ENCODE measurements at regions not wholly inside any gene's neighbourhood (a gene's known extent, or its start where the extent isn't known, plus 50 kb on each side); places are given as distances from the start of the nearest gene placed in this dataset.

DNA sequence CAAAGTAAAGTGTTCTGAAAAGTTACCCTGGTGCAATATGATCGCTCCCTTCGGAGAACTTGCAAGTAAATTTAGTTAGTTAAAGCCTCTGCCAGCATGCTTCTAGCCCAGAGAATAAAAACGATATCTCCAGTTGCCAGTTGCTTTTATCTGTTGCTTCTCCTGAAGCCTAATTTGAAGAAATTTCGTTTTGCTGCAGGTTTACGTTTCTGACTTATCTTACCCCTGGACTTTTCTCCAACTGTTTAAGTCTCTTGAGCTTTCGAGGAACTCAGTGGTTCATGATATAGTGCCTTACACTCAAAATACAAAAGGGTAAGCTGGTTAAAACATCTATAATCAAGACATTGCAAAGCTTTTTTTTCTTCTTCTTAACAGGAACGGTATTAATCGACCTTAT, 131.1 kb downstream of the FAM161A start:
- in situ Hi-C loops (cut with HindIII; ENCODE audit: low sequenced_read_pairs): no loop called here

DNA sequence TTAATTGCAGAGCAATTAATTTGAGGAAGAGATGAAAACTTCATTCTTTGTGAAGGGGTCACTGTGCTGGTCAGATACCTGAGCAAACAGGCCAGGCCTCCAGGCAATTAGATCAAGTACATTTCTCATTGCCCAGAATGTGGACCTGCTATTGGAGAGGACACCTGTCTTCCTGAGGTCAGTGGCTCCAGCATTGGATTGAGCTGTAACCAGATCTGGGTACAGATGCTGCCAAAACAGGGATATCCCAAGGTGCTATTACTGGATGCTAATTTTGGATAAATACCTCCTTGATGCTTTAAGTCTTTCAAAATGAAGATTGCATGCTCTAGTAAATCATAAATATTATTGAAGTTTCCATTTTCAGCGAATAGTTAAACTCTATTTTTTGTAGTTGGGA, 131.5 kb downstream of the FAM161A start:
- in situ Hi-C loops (cut with HindIII; ENCODE audit: low sequenced_read_pairs): no loop called here

DNA sequence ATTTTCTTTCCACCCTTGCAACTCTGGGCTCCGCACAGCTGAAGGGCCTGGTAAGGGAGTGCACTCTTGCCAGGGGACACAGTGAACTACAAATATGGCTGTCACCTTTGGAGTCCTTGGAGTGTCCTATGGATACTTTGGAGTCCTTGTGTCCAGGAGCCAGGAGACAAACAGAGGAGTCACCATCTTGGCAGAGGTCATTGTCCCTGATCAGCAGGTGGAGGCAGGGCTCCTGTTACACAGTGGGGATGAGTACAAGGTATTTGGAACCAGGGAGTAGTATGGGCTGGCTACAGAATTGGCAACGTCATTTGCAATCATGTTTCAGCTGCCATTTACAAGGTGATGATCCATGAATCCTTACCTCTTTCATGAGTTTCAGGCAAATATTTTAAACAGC, 132.5 kb downstream of the FAM161A start:
- in situ Hi-C loops (cut with HindIII; ENCODE audit: low sequenced_read_pairs): no loop called here

DNA sequence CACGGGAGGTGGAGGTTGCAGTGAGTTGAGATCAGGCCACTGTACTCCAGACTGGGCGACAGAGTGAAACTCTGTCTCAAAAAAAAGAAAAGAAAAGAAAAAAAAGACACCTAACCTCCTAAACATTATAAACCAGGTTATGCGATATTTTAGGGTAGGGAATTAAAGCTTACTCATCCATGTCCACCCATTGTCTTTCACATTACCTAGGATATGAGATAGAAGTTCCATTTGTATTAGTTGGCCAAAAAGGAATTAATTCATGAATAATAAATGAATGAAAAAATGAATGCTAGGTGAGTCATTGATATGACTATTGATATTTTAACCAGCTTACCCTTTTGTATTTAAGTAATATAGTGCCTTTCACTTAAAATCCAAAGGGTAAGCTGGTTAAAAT, 132.9 kb downstream of the FAM161A start:
- in situ Hi-C loops (cut with HindIII; ENCODE audit: low sequenced_read_pairs): no loop called here

DNA sequence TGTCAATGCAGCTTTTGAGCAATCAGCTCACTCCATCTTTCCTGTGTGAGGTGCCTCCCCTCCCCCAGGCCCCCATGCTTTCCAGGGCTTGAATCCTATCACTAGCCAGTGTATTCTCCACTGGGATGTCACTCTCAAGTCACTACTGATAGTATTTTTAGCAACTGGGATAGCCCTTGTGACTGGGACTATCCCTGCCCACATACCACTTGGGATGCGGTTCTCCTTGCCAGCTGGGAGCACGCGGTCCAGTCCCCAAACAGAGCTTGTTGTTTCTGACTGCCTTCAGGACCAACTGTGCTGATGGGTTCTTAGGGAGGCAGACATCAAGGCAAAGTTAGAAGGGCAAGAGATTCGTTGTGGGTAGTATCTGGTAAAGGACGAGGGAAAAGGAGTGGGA, 134.9 kb downstream of the FAM161A start:
- in situ Hi-C loops (cut with HindIII; ENCODE audit: low sequenced_read_pairs): no loop called here

DNA sequence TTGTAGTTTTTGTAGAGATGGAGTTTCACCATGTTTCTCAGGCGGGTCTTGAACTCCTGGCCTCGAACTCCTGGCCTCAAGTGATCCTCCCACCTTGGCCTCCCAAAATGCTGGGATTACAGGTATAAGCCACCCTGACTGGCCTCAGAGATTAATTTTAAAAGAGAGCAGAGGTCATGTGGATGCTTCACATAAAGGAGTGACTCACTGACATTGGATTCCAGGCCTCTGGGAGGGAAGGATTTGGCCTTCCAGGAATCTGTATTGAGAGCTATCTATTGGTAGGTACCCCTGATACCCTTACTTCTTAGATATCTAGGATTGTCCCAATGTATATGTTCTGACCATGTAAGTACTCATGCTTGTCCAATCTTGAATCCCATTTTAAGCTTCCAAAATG, 138.4 kb downstream of the FAM161A start:
- in situ Hi-C loops (cut with HindIII; ENCODE audit: low sequenced_read_pairs): no loop called here

DNA sequence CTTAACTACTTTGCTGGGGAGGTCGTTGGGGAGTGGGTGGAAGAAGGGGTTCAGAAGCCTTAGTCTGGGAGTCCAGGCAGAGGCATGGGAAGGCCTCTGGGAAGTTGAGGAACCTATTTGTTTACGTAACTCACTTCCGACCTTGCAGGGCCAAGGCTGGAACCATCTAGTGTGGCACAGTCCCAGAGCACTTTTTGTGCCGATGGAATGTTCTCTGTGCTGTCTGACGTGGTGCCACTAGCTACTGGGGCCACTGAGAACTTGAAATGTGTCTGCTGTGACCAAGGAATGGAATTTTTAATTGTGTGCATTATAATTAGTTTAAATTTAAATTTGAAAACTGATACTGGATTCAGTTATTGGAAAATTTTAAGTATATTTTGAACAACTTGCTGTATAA, 139.7 kb downstream of the FAM161A start:
- in situ Hi-C loops (cut with HindIII; ENCODE audit: low sequenced_read_pairs): no loop called here

DNA sequence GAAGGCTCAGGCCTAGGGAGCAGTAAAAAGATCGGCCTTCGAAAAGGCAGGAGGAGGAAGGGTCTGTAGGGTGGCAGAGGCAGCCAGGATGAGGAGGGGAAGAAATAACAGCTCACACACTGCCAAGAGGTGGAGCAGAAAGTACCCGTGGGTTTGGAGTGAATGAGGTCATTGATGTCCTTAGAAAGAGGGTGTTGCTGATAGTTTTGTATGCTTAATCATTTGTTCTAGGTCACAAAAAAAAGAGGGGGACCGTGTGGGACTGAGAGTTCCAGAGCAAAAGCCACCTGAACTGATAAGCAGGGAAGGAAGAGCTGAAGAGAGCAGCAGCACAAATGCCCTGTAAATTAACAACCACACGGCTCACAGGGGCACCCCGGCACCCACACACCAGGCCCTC, 140.4 kb downstream of the FAM161A start:
- in situ Hi-C loops (cut with HindIII; ENCODE audit: low sequenced_read_pairs): no loop called here

DNA sequence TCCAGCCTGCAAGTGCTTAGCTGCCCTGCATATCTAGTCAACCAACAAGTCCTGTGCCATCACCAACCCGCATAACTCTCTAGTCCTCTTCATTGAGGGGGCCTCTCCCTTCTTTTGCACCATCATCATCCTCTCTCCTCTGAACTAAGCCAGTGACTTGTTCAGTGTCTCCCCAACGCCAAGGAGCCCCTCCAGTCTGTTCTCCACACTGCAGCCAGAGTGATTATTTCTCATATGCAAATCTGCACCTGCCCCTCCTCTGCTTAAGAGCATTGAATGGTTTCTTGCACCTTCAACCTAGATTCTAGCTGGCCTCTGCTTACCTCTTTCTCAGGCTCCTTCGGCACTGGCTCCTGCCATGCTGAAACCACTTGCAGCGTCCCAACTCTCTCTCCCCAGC, 141.8 kb downstream of the FAM161A start:
- in situ Hi-C loops (cut with HindIII; ENCODE audit: low sequenced_read_pairs): no loop called here

DNA sequence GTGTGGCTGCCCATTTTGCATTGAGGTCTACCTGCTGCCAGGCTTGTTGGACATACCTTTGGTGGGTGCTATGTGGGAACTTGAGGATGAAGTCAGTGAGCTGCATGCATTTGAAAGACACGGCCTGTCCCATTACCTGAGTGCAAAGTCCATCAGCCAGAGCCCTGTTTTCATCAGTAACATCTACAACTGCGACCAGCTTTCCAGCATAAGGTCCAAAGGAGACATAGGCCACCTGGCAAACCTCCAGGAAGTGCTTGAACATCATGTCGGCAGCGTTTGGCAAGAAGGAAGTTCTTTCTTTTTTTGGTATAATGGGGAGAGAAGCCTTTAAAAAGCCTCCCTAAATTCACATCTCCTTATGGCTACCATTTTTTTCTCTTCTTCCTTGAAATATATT, 143.1 kb downstream of the FAM161A start:
- in situ Hi-C loops (cut with HindIII; ENCODE audit: low sequenced_read_pairs): no loop called here

DNA sequence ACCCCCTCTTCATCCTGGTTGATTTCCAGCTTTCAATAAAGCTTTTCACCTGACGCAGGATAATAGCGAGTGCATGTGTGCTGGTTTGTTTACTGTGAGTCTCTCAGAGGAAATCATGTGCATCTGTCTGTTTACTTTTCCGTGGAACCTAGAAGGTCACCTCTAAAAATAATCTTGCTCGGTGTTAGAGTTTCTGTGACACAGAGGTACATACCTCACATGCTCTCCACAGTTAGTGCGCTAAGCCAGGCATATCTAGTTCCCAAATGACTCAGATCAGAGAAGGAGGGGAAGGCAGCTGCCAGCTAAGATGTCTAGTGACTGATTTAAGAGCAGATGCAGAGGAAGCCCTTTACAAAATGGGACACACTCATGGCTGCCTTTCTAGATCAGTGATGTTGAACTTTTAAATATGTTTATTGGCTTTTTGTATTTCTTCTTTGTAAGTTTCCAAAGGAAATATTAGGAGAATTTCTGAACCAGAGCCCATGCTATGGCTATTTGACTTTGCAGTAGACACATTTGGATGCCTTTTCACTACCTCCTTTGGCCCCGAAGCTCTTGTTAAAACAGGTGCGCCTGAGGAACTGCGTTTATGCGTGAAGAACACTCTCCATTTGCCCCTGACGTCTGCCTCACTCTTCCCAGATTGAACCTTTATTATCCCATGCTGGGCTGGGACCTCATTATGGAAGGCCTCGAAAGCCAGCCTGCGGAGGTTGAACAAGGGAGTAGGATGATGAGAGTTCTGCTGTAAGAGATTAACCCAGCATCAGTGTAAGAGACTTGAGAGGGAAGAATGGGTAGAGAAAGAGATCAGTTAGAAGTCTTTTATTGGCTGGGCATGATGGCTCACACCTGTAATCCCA, 145.6 kb downstream of the FAM161A start:
- in situ Hi-C loops (cut with HindIII; ENCODE audit: low sequenced_read_pairs): no loop called here

DNA sequence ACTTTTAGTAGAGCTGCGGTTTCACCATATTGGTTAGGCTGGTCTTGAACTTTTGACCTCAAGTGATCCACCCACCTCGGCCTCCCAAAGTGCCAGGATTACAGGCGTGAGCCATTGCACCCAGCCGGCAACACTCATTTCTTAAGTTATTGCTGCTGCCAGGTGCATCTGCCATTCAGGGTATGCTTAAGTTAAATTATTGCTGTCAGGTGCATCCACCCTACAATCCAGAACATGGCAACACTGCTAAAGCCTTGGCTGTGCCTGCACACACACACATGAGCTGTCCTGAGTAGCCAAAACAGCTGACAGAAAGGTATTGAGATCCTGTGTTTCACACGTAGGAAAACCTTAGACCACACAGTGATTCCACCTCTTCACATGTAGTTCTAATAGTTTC, 148.2 kb downstream of the FAM161A start:
- in situ Hi-C loops (cut with HindIII; ENCODE audit: low sequenced_read_pairs): no loop called here

DNA sequence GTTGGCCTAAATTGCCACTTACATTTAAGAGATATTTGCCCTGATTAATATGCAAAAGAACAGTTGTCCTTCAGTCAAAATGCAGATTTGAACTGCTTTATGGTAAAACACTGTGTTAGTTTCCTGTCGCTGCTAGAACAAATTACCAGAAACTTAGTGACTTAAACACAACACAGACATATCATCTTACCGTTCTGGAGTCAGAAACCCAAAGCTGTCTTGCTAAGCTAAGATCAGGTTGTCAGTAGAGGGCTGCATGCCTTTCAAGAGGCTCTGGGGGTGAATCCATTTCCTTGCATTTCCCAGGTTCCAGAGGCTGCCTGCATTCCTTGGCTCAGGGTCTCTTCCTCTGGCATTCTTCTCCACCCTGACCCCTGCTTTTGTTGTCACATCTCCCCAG, 149.5 kb downstream of the FAM161A start:
- in situ Hi-C loops (cut with HindIII; ENCODE audit: low sequenced_read_pairs): no loop called here

DNA sequence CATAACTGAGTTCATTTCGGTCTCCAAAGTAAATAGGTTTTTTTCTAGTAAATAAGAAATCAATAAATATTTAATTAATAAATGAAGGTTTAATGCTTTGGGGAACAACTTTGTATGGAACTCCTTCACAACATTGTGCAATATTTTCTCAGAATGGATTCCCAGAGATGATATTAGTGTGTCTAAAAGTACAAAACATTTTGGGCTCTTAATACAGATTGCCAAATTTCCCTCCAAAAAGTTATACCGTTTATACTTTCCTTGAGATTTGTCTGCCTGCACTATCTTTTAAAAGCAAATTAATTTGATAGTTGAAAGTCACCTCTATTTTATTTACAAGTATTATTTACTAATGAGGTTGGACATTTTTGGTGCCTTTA, 151.8 kb downstream of the FAM161A start:
- in situ Hi-C loops (cut with HindIII; ENCODE audit: low sequenced_read_pairs): no loop called here

DNA sequence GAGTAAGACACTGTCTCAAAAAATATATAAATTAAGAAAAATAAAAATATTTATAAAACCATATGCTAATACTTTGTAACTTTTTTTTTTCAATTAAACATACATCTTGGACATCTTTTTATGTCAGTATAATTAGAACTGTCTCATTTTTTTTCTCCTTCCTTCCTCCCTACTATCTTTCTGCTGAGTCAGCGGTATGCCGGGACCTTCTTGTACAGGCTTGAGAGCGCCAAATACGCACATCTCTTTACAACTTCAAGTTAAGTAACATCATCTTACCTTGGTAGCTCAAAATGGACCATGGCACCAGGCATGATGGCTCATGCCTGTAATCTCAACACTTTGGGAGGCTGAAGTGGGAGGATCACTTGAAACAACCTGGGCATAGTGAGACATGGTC, 153.4 kb downstream of the FAM161A start:
- in situ Hi-C loops (cut with HindIII; ENCODE audit: low sequenced_read_pairs): no loop called here

DNA sequence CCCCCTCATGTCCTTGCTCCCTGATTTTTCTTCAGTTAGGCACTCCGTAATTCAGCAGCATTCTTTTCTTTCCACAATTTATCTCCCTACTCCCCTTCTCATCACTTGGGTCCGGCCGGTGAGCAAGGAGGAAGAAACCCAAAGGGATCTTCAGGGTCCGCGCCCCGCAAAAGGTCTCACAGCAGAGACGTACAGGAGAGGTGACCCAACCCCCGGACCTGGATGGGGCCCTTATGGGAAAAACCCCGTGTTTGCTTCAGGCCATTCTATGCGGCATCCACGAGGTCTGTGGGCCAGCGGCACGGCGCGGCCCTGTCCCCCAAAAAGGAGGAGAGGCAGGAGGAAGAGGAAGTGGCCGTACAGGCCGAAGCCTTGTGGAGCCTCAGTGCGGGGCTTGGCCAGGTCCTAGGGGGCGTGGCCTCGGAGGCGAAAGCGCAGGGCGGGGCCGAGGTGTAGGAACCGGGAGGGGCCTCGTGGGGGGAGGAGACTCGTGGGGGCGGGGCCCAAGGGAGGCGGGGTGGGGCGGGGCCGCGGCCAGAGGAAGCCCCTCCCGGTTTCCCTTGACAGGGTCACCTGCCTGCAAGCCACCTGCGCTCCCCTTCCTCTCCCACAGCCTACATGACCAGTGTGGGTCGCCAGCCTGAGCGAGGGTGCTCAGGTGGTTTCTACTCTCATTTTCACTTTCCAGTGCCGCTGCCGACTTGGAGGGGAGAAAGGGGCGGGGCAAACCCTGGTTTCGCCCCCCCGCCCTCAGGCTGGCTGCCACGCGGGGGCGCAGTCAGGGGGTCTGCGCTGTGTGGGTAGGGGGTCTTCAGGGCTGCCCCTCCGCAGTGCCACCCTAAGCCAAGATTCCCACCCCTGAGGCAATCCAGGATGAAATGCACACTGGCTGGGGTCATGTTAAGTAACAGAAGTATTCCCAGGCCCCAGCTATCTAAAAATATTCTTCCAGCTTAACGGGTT, 156.4 kb upstream of the XPO1 start:
- in situ Hi-C loops (cut with HindIII; ENCODE audit: low sequenced_read_pairs): no loop called here

DNA sequence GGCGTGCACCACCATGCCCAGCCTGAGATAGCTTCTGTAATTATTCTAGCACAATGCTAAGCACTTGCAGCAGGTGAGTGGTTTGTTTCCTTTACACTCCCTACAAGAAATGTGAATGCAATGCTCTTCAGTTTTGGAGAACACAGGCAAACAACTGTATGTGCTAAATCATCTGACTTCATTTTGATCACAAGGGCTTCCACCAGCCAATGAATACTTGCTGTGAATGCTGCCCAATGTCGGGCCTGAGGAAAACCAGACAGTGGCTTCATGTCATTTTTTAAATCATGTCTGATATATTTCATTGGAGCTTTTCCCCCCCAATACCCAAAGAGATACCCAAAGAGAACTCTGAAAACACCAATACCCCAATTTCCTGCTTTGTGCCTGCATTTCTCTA, 155.6 kb upstream of the XPO1 start:
- in situ Hi-C loops (cut with HindIII; ENCODE audit: low sequenced_read_pairs): no loop called here

DNA sequence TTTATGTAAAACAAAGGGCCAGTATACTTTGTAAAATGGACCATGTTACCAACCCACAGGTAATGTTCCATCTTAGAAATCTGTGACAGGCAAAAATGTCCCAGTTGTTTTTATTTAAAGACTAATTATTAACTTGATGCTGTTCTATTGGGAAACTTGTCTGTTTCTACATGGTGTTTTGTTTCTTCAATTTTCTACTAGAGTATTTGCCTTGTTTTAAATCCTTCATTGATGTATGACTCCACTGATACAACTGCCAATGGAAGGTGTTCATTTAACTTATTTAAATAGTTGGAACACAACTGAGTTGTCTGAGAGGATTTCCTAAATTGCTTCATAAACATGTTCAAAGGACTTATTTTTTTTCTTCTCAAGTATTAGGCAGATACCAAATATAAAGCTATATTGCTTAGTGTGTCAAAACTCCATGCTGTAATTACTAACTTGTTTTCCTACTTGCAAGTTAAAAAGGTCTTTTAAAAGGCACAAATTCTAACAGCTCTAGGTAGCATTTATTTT, 152.0 kb upstream of the XPO1 start:
- in situ Hi-C loops (cut with HindIII; ENCODE audit: low sequenced_read_pairs): no loop called here

DNA sequence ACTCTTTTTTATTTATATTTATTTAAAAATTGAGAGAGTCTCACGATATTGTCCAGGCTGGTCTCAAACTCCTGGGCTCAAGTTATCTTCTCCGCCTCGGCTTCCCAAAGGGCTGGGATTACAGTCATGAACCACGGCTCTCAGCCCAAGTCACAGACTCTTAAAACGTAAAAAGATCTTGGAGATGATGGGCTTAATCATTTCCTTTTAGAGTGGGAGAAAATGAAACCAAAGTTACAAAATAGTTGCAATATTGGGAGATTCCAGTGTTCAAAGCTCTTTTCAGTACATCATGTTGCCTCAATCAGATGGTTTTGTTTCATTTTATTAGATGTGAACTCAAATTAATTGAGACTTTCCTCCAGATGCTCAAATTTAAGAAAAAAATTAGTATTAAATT, 151.4 kb upstream of the XPO1 start:
- in situ Hi-C loops (cut with HindIII; ENCODE audit: low sequenced_read_pairs): no loop called here

DNA sequence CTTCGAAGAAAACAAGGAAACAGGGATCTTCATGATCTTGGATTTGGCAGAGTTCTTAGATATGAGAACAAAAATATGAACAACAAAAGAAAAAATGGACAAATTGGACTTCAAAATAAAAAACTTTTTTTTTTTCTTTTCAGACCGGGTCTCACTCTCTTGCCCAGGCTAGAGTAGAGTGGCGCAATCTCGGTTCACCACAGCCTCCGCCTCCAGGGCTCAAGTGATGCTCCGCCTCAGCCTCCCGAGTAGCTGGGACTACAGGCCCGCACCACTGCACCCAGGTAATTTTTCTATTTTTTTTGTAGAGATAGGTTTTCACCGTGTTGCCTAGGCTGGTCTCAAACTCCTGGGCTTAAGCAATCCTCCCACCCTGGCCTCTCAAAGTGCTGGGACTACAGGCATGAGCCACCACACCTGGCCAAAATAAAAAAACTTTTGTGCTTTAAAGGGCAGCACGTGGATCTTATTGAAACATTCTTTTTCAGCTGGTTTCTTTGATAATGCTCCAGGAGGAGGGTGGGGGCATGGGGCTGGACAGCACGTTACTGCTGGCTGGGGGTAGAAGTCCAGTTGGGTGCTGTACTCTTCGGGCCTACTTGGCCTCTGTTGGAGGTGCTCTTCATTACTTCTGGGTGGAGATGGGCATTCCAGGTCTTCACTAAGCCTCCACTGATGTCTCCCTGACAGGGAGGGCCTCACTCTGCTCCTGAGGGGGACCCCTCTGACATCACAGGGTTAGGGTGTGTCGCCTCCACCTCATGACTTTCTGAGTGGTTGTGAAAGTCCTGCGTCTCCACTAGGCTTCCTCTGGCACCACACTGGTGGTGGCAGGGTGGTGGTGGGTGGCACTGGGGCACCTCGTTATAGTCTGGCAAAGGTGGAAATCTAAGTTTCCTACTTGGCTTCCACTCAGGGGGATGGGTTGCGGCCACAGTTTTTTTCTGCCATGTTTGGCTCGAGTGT, 150.5 kb upstream of the XPO1 start:
- in situ Hi-C loops (cut with HindIII; ENCODE audit: low sequenced_read_pairs): no loop called here

DNA sequence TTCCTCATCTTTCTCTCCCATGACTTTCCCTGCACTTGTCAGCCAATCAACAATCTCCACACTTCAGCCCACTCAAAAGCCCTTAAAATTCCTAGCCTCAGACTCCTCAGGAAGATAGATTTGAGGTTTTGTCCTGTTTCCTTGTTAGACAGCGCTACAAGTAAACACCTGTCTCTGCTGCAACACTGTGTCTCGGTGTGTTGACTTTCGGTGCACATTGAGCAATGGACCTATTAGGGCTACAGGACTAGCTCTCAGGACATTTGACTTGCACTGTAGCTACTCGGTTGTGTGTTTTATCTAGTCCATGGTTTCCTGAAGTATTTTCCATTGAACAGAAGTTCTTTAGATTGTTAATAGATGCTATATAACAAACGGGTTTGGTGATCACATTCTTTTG, 140.9 kb upstream of the XPO1 start:
- in situ Hi-C loops (cut with HindIII; ENCODE audit: low sequenced_read_pairs): no loop called here

Data from DLD1 (cell line).